SH-SY5Y (cell line): ENCODE measurements at regions not wholly inside any gene's neighbourhood (a gene's known extent, or its start where the extent isn't known, plus 50 kb on each side); places are given as distances from the start of the nearest gene placed in this dataset.

ENCODE experiments used
- GATA2 ChIP-seq: IDR thresholded peaks from 2 replicates; pipeline ENCODE4 v1.6.1; 2011; ENCODE audit warnings: mild to moderate bottlenecking, low read depth, low read length
- GATA3 ChIP-seq: IDR thresholded peaks from 2 replicates; pipeline ENCODE4 v1.6.1; 2011; ENCODE audit warnings: low read depth, mild to moderate bottlenecking, low read length, moderate library complexity

DNA sequence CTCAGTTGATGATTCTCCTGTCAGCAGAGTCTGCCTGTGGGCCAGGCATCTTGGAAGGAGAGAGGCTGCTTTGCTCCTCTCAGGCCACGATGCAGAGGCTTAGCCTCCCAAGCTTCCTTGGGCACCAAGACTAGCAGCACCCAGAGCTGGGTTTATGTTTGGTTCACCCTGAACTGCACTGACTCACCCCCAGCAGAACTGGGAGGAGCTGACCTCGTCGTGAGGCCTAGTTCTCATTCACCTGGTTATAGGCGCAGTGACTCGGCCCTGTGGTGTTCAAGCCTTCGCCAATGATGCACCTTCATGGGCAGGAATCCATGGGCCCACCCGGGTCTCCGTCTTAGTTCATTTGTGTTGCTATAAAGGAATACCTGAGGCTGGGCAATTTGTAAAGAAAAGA, 122.0 kb upstream of the ZNF438 start:
- no peak for TF ChIP-seq GATA2
- TF ChIP-seq GATA3 = no peak
